ENCODE measurements at regions not wholly inside any gene's neighbourhood (a gene's known extent, or its start where the extent isn't known, plus 50 kb on each side); places are given as distances from the start of the nearest gene placed in this dataset.

- Histone ChIP-seq H3K9ac (no peak overlapping the region), H3K36me3 (ENCODE audit: insufficient read depth) (no peaks in the 10 kb centered on the region), H3K27ac (no peak overlapping the region), H2AFZ (ENCODE audit: low read depth) (no peak overlapping the region), H4K20me1 (ENCODE audit: insufficient read depth) (no peaks in the 10 kb centered on the region), H3K27me3 (ENCODE audit: insufficient read depth, low read depth) (no peaks in the 10 kb centered on the region), H3K4me3 (IDR thresholded peaks at IDR 0.05; ENCODE audit: insufficient read depth, low read depth, low read length) (no peak overlapping the region), H3K4me1 (ENCODE audit: low read depth, poor library complexity, severe bottlenecking) (no peaks in the 10 kb centered on the region), H3K79me2 (ENCODE audit: insufficient read depth, low read depth) (no peaks in the 10 kb centered on the region), H3K4me2 (no peak overlapping the region)
- TF ChIP-seq CTCF (conservative IDR thresholded peaks at IDR 0.05; ENCODE audit: low read depth, low read length), result no peak
These were observed 89.6 kb upstream of the TNFSF11 start for GRCh38 chr13:42484386-42484785.

DNA sequence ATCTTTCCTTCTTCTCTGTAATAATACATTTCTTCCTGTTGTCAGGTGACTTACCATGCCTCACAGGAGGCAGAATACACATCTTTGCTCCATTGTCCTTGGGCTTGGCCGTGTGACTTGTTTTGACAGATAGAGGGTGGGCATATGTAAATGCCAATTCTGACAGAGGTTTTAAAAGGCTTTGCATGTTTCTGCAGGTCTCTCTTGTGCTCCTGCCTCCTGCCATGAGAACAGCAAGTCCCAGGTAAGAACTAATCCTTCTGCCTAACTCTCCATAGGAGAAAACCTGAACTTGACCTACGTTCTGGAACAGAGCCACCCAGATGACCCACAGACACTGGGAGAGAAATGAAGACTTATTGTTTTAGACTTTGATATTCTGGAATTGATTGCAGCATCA, 88.7 kb upstream of the TNFSF11 start:
- H3K36me3 ChIP-seq (ENCODE audit: insufficient read depth), result no peaks in the 10 kb centered on the region
- no peak overlapping the region for H3K9ac ChIP-seq
- H4K20me1 ChIP-seq (ENCODE audit: insufficient read depth), result no peaks in the 10 kb centered on the region
- no peak overlapping the region for H3K4me3 ChIP-seq (IDR thresholded peaks at IDR 0.05; ENCODE audit: insufficient read depth, low read depth, low read length)
- no peaks in the 10 kb centered on the region for H3K4me1 ChIP-seq (ENCODE audit: low read depth, poor library complexity, severe bottlenecking)
- no peaks in the 10 kb centered on the region for H3K27me3 ChIP-seq (ENCODE audit: insufficient read depth, low read depth)
- TF ChIP-seq CTCF (conservative IDR thresholded peaks at IDR 0.05; ENCODE audit: low read depth, low read length), result no peak
- H3K4me2 ChIP-seq, result no peak overlapping the region
- H3K27ac ChIP-seq, result no peak overlapping the region
- H2AFZ ChIP-seq (ENCODE audit: low read depth), result no peak overlapping the region
- H3K79me2 ChIP-seq (ENCODE audit: insufficient read depth, low read depth), result no peaks in the 10 kb centered on the region

DNA sequence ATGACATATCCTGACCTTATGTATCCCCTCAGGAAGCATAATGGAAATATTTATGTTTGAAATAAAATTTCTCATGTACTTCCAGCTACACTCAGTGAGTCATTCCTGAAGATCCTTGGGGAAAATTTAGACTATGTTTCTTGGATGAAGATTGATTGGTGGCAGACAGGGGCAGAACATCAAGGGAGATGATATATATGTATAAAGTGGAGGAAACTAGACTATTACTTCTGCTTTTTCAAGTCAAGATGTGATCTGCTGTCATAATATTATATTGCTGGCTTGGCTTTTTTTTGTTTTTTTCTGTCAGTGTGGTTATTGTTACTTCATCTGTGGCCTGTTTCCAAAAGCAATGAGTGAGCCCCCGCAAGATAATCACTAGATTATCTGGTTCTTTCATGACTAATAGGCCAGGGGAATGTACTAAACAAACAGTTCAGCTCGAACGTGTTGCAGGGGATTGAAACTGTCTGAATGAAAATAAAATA, 87.2 kb upstream of the TNFSF11 start:
- H3K4me2 ChIP-seq, result no peak overlapping the region
- no peaks in the 10 kb centered on the region for H3K36me3 ChIP-seq (ENCODE audit: insufficient read depth)
- H3K27me3 ChIP-seq (ENCODE audit: insufficient read depth, low read depth), result no peaks in the 10 kb centered on the region
- H2AFZ ChIP-seq (ENCODE audit: low read depth), result no peak overlapping the region
- H3K4me3 ChIP-seq (IDR thresholded peaks at IDR 0.05; ENCODE audit: insufficient read depth, low read depth, low read length), result no peak overlapping the region
- H3K9ac ChIP-seq, result no peak overlapping the region
- no peaks in the 10 kb centered on the region for H3K79me2 ChIP-seq (ENCODE audit: insufficient read depth, low read depth)
- no peaks in the 10 kb centered on the region for H4K20me1 ChIP-seq (ENCODE audit: insufficient read depth)
- H3K27ac ChIP-seq, result no peak overlapping the region
- no peaks in the 10 kb centered on the region for H3K4me1 ChIP-seq (ENCODE audit: low read depth, poor library complexity, severe bottlenecking)
- no peak for TF ChIP-seq CTCF (conservative IDR thresholded peaks at IDR 0.05; ENCODE audit: low read depth, low read length)

GRCh38 chr13:42487221-42487620, 86.7 kb upstream of the TNFSF11 start:
- no peaks in the 10 kb centered on the region for H3K27me3 ChIP-seq (ENCODE audit: insufficient read depth, low read depth)
- H3K4me3 ChIP-seq (IDR thresholded peaks at IDR 0.05; ENCODE audit: insufficient read depth, low read depth, low read length), result no peak overlapping the region
- no peak overlapping the region for H2AFZ ChIP-seq (ENCODE audit: low read depth)
- no peak for TF ChIP-seq CTCF (conservative IDR thresholded peaks at IDR 0.05; ENCODE audit: low read depth, low read length)
- H3K27ac ChIP-seq, result no peak overlapping the region
- H4K20me1 ChIP-seq (ENCODE audit: insufficient read depth), result no peaks in the 10 kb centered on the region
- H3K4me1 ChIP-seq (ENCODE audit: low read depth, poor library complexity, severe bottlenecking), result no peaks in the 10 kb centered on the region
- no peak overlapping the region for H3K9ac ChIP-seq
- H3K4me2 ChIP-seq, result no peak overlapping the region
- no peaks in the 10 kb centered on the region for H3K36me3 ChIP-seq (ENCODE audit: insufficient read depth)
- no peaks in the 10 kb centered on the region for H3K79me2 ChIP-seq (ENCODE audit: insufficient read depth, low read depth)
